ENCODE measurements at regions not wholly inside any gene's neighbourhood (a gene's known extent, or its start where the extent isn't known, plus 50 kb on each side); places are given as distances from the start of the nearest gene placed in this dataset.
A peak's percentile ranks its signal among the peaks of the same experiment; 100 is the strongest.
"Not testable (repeated sequence)": the region's sequence is repeated elsewhere in the genome, so short reads cannot be mapped to it uniquely, and the experiment has no call there.

DNA sequence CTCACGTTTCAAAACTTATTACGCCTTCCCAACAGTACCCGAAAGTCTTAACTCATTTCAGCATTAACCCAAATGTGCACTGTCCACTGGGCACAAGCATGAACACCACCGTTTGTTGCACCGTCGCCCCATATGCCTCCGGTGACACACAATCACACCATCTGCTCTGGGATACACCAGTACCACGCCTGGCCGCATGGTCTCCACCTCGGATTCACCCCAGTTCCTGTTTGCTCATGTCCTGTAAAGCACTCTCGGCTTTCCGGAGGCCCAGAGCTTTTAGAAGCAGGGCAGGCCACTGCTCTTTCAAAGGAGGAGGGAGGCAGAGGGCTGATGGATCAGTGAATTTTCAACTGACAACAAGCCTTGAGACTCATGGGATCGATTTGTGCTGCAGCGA, 1570.0 kb upstream of the DEFB115 start:
- no peak for DNase-seq

DNA sequence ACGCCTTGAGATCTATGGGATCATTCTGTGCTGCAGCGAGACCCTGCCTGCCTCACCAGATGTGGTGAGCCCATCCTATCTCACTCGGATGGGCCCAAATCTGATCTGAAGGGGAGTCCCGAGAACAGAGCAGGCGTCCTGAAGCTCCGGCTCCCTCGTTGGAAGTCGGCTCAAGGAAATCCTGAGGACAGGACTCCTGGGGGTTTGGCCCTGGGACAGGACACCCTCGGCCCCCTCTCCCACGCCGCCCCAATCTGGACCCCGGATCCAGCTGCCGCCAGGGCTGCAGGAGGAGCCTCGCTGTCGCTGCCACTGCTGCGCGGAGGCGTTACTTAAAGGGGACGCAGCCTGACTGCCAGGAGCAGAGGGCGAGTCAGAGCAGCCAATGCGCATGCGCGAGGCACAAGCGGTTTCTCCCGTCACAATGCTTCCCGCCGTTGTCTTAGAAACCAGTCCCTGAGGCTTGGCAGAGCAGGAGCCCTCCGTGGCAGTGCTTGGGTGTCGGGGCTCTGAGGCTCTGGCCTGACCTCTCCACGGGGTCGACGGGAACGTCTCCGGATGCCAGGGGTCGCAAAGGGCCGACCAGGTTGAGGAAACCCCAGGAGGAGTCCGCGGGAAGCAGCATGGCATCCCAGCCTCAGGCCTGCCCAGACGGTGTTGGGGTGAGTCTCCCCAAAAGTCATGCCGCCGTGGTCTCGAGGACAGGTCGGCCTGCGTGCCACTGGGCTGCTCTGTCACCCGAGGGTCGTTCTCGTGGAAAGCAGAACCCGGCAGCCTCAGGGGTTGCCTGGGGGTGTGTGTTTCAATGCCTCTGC, 1567.8 kb upstream of the DEFB115 start:
- peak; percentile 43 for DNase-seq

DNA sequence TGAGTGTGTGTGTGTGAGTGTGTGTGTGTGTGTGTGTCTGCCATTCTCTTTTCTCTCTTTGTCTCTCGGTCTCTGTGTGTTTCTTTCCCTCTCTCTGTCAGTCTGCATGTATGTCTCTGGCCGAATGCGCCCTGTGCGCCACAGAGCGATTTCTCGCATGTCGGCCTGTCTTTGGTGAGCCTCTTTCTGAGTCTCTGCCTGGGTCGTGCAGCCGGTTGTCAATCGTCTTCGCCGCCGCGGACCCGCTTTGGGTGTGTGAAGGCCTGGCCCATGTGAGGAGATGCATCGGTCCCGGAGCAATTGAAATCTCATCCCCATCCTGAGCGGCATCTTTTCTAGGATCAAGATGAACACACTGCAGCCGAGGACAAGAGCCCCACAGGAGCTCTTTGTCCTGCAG, 1567.2 kb upstream of the DEFB115 start:
- DNase-seq = no peak

DNA sequence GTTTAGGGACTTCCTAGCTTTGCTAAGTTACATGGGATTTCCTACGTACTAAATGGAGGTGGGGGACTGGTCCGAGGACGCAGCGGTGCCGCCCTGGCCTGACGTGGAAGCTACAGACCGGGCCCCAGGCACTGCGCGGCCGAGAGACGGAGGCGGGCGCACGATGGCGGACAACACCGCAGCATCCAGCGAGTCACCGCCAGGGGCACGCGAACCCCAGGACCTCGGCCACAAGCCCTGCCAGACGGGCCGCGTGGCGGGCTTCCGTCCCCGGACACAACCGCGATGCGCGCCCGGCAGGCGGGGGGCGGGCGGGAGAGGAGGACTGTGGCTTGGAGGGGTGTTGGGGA, 1516.9 kb upstream of the DEFB115 start:
- DNase-seq = no peak

DNA sequence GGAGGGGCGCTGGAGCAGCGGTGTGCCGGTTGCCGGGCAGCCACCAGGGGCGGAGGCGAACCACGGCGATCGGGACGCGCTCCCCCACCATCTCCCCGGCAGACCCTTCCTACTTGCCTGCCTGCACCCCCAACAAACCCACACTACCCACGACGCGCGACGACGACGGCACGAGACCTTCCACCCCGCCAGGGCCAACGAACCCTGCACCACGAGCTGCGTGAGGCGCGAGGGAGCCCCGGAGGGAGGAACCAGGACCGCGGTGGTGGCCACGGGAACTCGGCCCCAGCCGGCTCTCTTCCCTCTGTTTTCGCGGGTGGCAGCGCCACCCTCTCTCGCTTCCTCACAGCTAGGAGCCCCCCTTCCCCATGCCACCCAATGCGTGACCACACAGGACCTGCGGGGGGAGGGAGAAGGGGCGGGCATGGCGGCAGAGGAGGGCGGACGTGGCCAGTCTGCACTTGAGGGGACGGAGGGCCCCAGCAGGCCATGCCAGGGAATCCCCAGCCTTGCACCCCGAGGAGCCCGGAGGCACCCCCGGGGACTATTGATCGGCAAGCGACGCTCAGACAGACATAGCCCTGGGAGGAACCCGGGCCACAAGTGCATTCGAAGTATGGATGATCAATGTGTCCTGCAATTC, 1516.4 kb upstream of the DEFB115 start:
- DNase-seq = no peak

DNA sequence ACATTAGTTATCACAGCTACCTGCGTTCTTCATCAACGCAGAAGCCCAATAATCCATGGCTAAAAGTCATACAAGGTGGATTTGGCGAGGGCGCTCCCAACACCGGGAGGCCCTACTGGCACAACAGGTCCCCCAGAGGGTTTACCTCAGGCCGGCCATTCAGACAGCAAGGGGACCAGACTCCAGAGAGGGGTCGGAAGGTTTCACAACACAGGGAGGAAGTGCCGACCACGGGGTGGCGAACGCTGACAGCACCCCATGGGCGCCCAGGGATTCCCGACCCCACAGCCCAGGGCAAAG, 1515.9 kb upstream of the DEFB115 start:
- DNase-seq = no peak

DNA sequence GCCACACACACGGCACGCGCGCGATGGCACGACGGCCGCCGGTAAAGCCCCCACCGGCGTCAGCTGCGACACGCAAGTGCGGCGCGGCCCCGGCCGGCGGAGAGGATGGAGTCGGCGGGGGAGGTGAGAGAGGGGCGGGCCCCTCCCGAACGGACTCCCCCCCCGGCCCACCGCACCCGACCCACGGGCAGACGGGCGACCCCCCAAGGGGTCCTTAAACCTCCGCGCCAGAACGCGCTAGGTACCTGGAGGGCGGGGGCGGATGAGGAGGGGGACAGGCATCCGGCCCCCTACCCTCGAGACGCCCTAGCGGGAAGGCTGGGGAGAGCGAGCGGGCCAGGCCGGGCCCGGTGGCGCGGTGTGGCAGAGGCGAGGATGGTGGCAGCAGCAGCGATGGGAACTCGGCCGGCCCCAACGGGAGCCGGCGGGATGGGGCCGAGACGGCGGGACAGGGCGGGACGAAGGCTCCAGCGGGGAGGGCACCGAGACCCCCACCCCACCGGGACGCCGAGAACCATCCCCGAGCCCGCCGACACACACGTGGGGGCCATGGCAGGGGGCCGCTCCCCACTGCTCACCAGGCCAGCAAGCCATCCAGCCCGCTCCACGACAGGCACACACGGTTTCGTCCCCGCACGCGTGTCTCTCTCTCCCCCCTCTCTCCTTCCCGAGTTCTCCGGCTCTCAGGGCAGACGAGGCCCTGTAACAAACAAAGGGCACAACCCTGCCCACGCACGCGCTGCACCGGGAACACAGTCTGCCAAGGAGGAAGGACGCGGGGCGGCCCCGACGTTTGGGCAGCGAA, 1515.4 kb upstream of the DEFB115 start:
- no peak for DNase-seq

DNA sequence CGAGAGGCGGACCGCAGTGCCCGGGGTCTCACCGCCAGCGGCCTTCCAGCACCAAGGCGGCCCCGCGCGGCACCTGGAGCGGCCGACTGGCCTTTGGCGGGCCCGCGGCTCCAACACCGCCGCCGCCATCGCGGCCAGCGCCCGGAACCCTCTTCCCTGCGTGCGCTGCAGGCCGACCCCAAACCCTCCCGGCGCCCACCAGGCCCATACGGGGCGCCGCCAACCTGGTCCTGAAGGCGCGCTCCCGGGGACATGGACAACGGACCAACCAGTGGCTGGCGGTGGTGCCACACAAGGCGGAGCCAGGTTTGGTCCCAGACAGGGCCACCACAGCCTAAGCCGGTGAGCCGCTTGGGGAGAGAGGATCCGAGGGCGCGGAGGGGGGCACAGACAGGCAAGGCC, 1514.8 kb upstream of the DEFB115 start:
- no peak for DNase-seq

DNA sequence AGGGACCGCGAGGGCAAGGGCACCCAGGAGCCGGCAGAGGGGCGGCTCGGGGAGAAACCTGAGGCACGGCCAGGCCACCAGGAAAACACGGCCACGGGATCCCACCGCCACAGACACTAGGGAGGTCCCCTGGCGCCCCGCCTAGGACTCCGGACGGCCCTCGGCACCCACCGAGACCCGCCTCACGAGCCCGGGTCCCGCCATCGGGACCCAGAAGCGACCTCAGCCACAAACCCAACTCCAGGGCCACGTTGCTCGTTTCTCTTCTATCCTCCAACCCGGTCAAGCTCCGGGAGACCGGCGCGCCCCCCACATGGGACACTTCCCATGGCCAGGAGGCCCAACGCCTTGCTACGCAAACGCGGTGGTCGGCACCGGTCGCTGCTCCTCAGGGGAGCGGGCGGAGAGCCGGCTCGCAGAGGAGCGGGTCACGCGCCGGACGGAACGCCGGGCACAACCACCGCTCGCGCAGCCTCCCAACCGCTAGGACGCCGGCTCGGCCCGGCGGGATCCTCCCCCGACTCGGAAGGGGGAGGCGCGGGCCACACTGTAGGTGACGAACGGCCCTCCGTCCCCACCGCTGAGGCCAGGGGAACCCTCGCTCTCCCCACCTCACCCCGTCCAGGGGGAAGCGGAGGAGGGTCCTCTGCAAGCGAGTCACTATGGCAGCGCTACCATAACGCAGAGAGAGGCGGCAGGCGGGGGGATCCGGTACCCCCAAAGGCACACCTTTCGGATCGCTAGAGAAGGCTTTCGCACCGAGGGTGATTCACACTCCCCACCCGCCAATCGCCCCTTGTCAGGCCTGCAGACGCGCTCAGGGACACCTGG, 1514.1 kb upstream of the DEFB115 start:
- no peak for DNase-seq

DNA sequence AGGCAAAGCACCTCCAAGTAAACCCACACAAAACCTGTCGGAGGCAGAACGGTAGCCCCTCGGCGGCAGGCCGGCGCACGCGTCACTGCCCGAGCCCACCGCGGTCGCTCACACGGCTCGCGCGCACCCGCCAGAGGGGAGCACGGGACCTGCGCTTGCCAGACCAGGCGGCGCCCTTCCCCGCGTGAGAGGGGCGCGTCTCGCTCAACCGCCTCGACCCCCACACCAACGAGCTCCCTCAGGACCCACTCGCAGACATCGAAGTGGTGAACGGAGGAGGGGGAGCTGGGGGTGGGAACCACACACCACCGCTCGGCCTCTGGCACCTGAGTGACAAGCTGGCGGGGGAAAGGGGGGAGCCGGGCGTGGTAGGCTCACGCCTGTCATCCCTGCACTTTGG, 1513.4 kb upstream of the DEFB115 start:
- no peak for DNase-seq

DNA sequence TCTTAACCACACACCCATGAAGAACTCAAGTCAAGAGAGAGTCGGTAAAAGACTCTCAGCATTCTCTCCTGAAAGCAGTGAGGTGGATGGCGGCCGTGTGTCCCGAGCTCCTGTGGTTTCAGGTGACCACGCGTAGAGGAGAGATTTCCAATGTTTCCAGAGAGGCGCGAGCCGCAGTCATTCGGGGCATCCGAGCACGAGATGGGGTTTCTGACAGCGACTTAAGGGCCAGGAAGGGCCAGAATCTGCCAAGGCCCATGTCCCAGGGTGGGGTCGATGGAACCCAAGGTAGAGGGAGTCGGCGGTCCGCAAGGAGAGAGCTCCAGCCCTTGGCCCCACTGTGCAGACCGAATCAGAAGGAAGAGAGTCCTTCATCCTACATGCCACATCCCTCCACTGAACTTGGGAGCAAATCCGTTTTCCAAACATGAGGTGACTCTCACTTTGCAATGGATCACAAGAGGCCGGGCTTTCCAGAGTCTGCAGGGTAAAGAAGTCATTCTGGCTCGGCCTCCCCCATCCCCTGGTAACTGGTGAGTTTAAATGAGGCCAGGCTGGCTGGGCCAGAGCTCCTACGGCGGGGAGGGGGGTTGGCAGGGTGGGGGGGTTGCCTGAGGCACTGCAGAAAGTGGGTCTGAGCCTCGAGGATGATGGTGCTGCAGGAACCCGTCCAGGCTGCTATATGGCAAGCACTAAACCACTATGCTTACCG, 1511.8 kb upstream of the DEFB115 start:
- DNase-seq = not testable (repeated sequence)

DNA sequence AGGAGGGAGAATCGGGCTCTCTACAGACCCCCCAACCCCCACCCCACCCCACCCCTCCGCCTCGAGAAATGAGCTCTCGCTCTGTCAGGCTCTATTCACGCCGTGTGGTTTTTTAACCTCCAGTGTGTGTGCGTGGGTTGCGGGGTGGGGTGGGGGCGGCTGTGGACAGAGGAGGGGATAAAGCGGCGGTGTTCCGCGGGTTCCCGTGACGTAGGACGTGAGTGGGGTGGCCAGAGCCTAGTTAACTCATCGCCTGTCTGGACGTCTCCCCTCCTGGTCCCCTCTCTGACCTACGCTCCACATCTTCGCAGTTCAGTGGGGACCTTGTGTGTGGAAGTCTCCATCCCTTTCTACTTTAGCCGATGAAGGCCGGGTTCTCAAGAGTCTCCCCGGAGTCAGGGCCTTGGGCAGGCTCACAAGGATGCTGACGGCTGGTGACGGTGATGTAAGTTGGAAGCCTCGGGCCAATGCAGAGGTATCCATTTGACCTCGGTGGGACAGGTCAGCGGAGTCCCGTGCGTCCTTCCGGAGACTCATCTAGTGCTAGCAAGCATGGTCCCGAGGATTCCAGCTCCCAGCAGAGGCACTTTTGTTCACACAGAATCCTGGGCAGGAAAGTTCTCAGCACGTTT, 1507.1 kb upstream of the DEFB115 start:
- no peak for DNase-seq

DNA sequence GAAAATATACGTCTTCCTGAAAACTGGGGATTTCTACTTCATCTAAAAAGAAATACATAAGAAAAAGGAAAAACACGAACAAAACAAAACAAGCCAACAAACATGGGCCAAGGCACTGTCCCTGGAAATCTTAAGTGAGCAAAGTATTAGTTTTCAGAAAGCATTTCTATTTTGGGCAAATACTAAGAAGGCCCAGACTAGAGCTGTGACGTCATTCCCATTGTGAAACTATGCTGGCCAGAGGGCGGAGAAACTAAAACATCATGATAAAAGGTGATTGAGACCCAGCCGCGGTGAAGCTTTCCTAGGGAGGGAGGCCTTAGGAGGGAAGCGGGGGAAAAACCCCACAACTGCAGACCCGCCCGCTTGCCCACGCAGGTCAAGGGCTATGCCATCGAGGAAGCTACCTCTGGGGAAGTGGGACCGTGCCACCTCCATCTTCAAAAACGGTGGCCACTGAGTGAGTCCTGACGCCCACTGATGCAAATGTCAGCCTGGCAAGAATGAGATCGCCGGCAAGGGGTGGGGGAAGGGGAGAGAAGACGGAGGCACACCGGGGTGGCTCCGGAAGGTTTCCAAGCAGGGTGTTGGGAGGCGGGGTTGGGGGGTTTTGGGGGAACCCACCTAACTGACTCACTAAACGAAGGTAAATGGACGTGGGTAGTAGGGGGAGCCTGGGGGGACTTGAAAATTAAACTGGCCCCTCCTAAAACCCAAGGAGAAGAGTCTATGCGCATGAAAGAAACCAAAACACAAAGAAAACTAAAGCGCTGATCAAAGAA, 1504.6 kb upstream of the DEFB115 start:
- DNase-seq = not testable (repeated sequence)

DNA sequence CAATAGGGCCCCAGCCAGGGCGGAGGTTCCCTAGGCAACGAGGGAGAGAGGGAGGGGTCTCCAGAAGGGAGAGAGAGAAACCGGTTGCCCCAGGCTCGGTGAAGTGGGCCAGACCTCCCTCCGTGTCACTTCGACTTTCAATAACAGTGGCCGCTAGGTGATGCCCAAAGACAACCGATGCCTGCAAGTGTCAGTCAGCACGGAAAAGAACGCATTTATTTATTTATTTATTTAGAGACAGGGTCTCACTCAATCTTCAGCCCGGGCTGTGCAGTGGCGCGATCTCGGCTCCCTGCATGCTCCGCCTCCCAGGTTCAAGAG, 1504.1 kb upstream of the DEFB115 start:
- DNase-seq = not testable (repeated sequence)

DNA sequence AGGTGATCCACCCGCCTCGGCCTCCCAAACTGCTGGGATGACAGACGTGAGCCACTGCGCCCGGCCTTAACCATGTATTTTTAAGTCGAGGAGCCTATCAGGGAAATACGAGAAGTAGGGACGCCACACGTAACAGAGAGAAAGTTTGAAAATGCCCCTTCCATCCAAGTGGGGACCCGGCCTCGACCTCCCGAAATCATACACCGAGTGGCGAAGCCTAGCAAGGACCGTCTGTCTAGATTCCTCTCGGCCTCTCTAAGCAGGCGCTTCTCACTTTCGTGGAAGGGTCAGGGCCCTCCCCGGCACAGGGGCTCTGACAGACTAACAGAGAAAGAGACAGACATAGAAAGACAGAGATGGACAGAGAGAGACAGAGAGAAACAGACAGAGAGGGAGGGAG, 1503.6 kb upstream of the DEFB115 start:
- DNase-seq = not testable (repeated sequence)

DNA sequence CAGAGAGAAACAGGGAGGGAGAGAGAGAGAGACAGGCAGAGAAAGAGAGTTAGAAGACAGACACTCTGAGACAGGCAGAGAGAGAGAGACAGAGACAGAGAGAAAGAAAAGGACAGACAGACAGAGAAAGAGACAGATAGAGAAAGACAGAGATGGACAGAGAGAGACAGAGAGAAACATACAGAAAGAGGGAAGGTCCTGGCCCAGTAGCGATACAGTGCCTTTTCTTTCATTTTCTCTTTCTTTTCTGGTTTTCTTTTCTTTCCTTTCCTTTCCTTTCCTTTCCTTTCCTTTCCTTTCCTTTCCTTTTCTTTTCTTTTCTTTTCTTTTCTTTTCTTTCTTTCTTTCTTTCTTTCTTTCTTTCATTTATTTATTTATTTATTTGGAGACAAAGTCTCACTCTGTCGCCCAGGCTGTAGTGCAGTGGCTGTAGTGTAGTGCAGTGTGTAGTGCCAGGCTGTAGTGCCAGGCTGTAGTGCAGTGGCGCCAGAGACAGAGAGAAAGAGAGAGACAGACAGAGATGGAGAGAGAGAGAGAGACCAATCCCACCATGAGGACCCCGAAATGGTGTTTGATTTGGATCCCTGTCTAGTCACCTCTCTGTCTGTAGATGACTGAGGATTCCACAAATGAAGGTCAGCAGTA, 1501.5 kb upstream of the DEFB115 start:
- DNase-seq = not testable (repeated sequence)

DNA sequence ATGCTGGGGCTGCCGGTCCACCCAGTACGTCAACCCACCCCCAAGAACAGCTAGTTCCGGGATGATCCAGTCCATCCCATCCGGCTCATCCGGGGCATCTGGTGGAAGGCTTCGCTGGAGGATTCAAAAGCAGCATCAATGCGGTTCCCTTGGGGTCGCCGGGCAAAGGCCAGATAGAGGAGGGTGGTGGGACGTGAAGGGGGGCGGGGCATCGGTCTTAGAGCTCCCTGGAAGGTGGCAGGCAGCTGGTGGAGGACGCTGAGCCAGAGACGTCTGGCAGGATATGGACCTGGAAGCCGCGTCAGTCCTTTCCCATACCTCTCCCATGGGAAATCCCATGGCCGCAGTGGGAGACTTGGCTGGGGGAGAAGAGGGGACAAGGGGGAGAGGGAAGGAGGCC, 1500.8 kb upstream of the DEFB115 start:
- DNase-seq = no peak

DNA sequence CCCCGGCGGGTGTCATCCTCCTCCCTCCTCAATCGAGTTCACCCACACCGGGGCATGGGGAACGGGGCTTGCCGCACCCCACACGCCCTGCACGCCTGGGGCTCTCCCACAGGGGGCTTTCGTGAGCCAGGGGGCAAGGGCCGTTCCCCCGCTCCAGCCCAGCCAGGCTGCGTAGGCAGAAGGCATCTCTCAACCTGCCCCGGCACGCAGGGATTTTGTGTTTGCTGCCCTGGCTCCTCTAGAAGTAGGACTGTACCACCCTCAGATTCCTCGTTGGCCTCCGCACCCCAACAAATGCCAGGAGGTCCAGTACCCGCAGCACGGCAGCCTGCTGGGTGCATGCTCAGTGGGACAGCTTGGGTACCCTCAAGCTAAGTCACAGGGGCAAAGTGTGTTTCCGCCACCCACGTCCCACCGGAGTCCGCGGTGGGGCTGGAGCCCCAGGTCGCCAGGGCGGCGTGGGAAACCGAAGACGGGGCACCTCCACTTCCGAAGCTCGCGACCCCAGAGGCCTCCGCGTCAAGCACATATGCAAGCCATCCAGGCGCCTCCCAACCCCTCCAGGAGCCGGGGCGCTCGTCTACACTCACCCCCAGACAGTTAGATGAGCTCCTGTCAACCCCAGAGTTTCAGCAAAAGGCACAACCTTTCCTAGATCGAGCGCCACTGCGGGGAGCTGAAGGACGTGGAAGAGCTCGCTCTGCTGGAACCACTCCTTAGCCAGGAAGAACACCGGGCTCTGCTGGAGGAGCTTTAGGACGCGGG, 1495.7 kb upstream of the DEFB115 start:
- not testable (repeated sequence) for DNase-seq

DNA sequence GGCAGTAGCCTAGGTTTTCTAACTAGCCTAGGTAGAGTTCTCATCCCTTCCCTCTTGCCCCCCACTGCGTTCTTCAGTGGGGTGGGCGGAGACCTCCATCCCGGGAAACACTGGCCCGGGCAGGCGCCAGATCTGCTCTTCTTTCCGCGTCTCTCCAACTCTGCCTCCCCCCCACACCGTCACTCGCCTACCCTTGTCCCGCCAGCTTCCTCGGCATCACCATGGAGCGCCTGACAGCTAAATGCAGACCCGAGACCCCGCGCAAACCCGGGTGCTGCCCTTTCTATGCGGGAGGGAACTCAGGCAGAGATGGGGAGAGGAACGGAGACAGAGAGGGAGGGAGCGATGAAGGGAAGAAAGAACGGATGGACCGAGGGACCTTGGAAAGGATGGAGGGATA, 1494.8 kb upstream of the DEFB115 start:
- no peak for DNase-seq

Measured in NCI-H774 (cell line).